GM21447 (cell line): ENCODE measurements at regions not wholly inside any gene's neighbourhood (a gene's known extent, or its start where the extent isn't known, plus 50 kb on each side); places are given as distances from the start of the nearest gene placed in this dataset.

ENCODE experiments used
- ATAC-seq: cut with Tn5 transposase; IDR thresholded peaks from one replicate; pipeline ENCODE4 v1.9.1; 2021; ENCODE audit not compliant: unreplicated experiment

DNA sequence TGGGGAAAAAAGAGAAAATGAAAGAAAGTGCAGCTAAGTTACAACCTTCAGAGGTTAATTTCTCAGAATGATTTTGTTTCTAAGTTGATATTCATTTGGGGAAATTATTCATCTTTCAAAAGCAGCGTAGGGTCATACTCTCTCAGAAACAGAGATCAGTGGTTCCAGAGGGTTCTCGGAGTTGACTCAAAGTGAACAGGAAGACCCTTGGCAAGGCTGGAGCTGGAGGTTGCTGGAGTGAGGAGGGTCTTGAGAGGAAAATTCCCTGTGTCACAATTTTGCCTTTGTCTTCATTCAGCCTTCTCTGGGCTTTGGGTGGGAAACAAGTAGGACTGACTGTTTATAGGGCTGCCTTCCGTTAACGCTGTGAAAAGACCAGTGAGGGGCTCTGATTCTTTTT lies 168.2 kb downstream of the ICOS start:
- ATAC-seq = no peak

DNA sequence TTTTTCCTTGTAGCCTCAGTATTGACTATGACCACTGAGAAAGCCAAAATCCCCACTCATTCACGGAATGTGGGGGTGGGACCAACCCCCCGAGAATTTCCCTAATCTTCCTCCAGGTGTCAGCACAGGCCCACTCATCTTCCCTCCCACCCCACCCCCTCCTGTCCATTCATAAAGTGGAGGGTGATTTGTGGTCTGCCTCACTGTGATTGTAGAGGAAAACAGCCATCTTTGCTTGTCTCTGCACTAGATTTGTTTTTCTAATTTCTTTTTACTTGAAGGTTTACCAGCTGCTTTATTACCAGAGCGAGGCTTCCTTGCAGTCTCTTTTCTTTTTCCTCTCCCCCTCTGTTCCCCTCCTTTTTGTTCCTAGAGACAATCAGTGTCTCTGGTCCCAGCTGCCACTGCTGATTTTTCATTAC lies 171.8 kb downstream of the ICOS start:
- ATAC-seq = peak; percentile 50

- ATAC-seq = no peak
Measured at GRCh38 chr2:204108781-204109295, 172.3 kb downstream of the ICOS start.

GRCh38 chr2:204109681-204110080 lies 173.1 kb downstream of the ICOS start:
- ATAC-seq = no peak

DNA sequence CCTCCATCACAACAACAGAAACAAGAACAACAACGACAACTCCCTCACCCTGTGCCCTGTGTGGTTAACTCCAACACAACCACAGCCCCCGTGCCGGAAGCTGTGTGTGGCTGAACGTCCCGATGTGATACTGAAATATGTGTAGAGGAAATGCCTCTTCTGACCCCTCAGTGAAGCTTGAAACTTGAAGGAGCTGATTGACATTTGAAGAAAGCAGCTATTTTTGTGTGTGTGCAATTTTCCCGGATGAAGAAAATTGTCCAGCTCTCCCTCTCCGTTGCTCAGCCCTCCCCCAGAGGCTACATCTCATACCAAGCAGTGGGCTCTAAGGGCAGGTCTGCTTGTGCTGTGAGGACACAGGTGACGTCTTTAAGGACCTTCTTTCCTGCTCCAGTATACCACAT lies 173.8 kb downstream of the ICOS start:
- peak; percentile 95 for ATAC-seq

GRCh38 chr2:204110751-204111516 lies 174.4 kb downstream of the ICOS start:
- no peak for ATAC-seq

GRCh38 chr2:204112084-204112770 lies 175.7 kb downstream of the ICOS start:
- ATAC-seq = no peak

DNA sequence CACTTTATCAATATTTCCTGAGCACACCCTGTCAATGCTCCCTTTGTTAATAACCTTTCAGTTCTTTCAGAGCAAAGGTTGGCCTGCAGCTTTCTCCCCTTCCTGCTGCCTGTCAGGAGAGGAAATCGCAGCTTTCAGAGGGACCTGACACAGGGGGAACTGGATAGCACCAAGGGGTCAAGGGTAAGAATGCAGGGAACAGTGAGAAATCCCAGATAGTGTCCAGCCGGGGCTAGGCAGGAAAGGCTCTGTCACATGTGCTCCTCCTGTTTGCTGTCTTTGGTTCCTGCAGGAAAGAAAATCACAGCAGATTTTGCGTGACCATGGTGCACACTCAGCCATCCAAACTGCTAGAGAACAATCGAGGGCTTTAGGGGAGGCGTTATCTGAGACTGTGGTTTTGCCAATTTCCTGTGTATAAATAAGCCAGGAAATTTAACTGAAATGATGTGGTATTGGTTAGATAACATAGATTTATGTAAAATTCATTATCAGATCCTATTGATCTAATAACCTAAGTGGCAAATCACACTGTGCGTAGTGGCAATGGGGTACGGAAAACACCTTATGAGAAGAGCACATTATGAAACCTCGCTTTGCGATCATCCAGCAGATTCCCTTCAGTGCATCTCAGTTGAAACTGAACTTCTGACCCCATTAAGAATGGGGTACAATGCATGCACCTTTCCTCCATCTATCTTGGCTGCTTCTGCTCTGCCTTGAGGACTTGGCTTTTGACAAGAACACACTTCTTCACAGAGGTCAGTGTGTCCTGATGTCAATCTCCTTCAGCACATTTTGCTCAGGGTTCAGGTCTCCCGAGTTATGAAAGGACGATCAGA lies 178.0 kb downstream of the ICOS start:
- ATAC-seq = no peak

- no peak for ATAC-seq
Measured at GRCh38 chr2:204115137-204116056, 178.8 kb downstream of the ICOS start.

GRCh38 chr2:204116159-204116792 lies 179.7 kb downstream of the ICOS start:
- no peak for ATAC-seq

GRCh38 chr2:204122425-204122824 lies 185.9 kb downstream of the ICOS start:
- no peak for ATAC-seq

DNA sequence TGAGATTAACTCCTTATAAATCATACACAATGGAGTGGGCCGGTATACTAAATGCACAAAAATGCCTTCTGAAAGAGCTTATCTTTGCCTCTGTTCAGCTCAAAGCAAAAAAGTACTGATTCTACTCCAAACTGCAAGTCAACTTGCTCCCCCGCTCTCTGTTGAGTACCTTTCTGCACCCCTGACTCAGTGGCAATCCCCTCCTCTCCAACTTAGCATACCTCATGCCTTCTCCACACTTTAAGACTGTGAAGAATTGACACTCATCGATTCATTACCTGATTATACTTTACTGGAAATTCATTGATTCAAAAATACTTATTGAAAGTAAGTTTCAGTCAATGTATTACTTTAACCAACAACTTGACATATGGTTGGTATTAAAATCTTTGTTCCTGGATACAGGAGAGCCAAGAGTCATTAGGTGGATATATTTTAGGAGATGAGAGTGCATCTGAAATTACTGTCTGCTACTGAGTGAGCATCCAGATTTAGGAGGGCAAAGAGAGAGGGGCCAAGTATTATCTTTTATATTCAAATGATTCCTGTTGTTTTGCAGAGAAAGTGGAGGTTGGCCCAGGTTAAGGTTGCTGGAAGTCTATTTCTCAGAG lies 187.7 kb downstream of the ICOS start:
- no peak for ATAC-seq

GRCh38 chr2:204126705-204127104 lies 190.1 kb downstream of the ICOS start:
- no peak for ATAC-seq

- no peak for ATAC-seq
Measured at GRCh38 chr2:204127238-204127637, 190.7 kb downstream of the ICOS start.

DNA sequence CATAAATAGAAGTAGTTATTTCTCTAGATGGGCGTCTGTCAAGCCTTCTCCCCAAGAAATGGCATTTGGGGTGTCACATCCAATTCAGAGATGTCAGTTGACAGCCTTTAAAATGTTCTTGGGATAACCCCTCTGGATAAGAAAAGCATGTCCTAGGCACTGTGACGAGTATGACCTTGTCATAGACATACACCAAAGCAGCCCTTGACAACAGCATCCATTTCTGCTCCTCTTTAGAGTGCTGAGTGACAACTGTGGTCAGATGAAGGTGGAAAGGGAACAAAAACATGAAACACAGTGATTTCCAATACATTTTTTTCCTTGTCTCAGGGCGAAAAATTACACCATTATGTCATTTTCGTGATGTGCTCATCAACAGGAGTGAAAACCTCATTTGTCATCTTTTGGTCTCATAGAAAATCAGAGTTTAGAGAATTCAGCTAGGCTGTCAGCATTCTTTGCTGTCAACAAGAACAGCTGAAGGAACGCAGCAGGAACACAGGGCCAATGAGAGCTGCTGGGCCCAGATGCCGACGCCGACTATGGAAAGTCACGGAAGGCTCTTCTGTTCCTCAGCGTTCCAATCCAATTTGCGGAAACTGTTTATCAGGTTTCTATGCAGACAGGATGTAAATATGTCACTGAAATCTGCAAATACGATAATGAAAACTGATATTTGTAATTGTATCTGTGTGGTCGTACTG lies 193.2 kb downstream of the ICOS start:
- no peak for ATAC-seq

DNA sequence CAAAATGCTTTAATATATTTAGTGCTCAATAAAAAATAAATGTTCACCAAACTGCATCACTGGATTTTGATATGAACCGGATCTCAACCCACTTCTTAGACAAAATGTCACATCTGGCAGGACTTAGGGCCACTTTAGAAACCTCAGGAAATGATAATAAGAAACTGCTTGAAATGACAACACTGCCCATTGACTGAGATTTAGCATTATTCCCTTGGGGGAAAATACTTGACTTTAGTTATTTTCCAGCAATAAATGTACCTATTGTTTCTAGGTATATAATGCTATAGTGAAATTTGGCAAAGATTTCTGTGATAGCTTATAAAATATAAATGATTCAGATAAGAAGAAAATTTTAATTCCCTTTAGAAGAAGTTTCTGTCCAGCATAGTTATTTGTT lies 195.1 kb downstream of the ICOS start:
- ATAC-seq = no peak

GRCh38 chr2:204133476-204133875 lies 196.9 kb downstream of the ICOS start:
- no peak for ATAC-seq

DNA sequence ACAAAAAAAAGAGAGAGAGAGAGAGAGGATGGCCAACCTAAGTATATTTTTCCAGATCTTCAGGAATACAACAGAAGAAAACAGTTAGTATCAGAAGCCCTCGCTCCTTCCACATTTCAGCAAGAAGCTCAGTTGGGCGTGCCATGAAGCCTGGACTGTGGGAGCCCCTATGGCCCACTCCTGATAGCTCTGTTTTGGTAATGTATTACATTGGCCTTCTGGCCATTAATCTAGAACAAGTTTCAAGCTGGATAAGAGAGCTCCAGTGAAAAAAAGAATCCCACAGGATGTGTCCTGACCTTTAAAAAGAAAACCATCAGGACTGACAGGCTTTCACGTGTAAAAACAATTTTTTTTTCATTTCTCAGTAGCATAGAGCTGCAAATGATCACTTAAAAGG lies 197.9 kb downstream of the ICOS start:
- ATAC-seq = no peak

- no peak for ATAC-seq
Measured at GRCh38 chr2:204135752-204136151, 199.2 kb downstream of the ICOS start.
